ENCODE measurements at regions not wholly inside any gene's neighbourhood (a gene's known extent, or its start where the extent isn't known, plus 50 kb on each side); places are given as distances from the start of the nearest gene placed in this dataset.

DNA sequence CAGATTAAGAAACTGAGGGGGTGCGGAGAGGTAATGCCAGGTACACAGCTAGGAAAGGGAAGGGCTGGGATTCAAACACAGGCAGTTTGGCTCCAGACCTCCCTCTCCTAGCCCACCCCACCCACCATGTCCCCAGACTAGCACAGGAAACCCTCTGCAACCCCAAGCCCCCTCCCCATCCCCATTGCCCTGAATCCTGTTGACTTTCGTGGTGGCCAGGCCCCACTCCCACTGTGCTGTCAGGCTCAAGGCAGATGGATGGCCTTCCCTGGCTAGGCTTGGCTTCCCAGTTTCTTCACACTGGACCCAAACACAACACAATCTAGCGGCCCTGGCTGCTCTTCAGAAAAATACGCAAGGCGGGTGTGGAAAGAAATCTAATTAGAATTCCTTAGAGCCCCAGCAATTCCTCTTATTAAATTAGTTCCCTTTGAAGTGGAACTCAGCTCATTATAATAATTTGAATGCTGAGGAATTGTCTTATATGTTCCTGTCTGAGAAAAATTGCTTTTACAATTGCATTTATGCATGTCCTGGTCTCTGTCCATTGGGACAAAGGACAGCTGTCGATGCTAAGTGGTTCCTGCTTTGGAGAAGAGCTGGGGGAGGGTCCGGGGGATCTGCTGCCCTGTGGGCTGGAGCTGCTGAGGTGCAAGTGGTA is 97.4 kb downstream of the SYF2 start:
- TF ChIP-seq, protein P1, sequence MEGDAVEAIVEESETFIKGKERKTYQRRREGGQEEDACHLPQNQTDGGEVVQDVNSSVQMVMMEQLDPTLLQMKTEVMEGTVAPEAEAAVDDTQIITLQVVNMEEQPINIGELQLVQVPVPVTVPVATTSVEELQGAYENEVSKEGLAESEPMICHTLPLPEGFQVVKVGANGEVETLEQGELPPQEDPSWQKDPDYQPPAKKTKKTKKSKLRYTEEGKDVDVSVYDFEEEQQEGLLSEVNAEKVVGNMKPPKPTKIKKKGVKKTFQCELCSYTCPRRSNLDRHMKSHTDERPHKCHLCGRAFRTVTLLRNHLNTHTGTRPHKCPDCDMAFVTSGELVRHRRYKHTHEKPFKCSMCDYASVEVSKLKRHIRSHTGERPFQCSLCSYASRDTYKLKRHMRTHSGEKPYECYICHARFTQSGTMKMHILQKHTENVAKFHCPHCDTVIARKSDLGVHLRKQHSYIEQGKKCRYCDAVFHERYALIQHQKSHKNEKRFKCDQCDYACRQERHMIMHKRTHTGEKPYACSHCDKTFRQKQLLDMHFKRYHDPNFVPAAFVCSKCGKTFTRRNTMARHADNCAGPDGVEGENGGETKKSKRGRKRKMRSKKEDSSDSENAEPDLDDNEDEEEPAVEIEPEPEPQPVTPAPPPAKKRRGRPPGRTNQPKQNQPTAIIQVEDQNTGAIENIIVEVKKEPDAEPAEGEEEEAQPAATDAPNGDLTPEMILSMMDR (IDR thresholded peaks at IDR 0.05 in 8 of 11, conservative IDR thresholded peaks at IDR 0.05 in 3 of 11): no peak
- no peak for TF ChIP-seq POLR2A (IDR thresholded peaks at IDR 0.05)

Measured in spleen (tissue), 7 donors.